HFF-Myc (cell line): ENCODE measurements at regions not wholly inside any gene's neighbourhood (a gene's known extent, or its start where the extent isn't known, plus 50 kb on each side); places are given as distances from the start of the nearest gene placed in this dataset.
"Not testable (repeated sequence)": the region's sequence is repeated elsewhere in the genome, so short reads cannot be mapped to it uniquely, and the experiment has no call there.

Source experiments
- DNase-seq: peaks from one replicate; pipeline ENCODE4 v3.0.0-alpha.2; 2011; ENCODE audit warnings: low read depth; ENCODE audit errors: extremely low read depth
- H3K4me3 ChIP-seq: replicated peaks from 2 replicates; pipeline ENCODE4 v1.5.1; 2011; ENCODE audit warnings: low read depth, mild to moderate bottlenecking, control low read depth, low read length
- CTCF ChIP-seq: IDR thresholded peaks from 2 replicates; pipeline ENCODE4 v1.5.1; 2012; ENCODE audit warnings: mild to moderate bottlenecking, low read depth, low read length, control low read depth; ENCODE audit errors: missing control alignments

GRCh38 chr6:133787859-133788505, 100.9 kb upstream of the TCF21 start:
- no peak for TF ChIP-seq CTCF
- no peak overlapping the region for H3K4me3 ChIP-seq
- no peak for DNase-seq

GRCh38 chr6:133788556-133788955, 100.4 kb upstream of the TCF21 start:
- DNase-seq, result no peak
- H3K4me3 ChIP-seq, result no peak overlapping the region
- TF ChIP-seq CTCF, result no peak

- not testable (repeated sequence) for DNase-seq, H3K4me3 ChIP-seq
Observed at GRCh38 chr6:133789449-133789848, 99.5 kb upstream of the TCF21 start.

GRCh38 chr6:133790756-133791155, 98.2 kb upstream of the TCF21 start:
- not testable (repeated sequence) for DNase-seq, H3K4me3 ChIP-seq

- not testable (repeated sequence) for DNase-seq, H3K4me3 ChIP-seq
Observed at GRCh38 chr6:133795051-133795450, 93.9 kb upstream of the TCF21 start.

GRCh38 chr6:133796235-133796634, 92.7 kb upstream of the TCF21 start:
- no peak for TF ChIP-seq CTCF
- DNase-seq, result no peak
- H3K4me3 ChIP-seq, result no peak overlapping the region

GRCh38 chr6:133799043-133799442, 89.9 kb upstream of the TCF21 start:
- TF ChIP-seq CTCF, result no peak
- no peak overlapping the region for H3K4me3 ChIP-seq
- no peak for DNase-seq

GRCh38 chr6:133802861-133803260, 86.1 kb upstream of the TCF21 start:
- DNase-seq, result no peak
- no peak overlapping the region for H3K4me3 ChIP-seq
- no peak for TF ChIP-seq CTCF

GRCh38 chr6:133804265-133804664, 84.6 kb upstream of the TCF21 start:
- TF ChIP-seq CTCF, result no peak
- H3K4me3 ChIP-seq, result no peak overlapping the region
- DNase-seq, result no peak
